Parathyroid adenoma (tissue), 2 donors: ENCODE measurements at regions not wholly inside any gene's neighbourhood (a gene's known extent, or its start where the extent isn't known, plus 50 kb on each side); places are given as distances from the start of the nearest gene placed in this dataset.

ENCODE experiments used
- H2AFZ ChIP-seq: fragments of 300-600 bp; sonication (generic); one replicate; pipeline ENCODE4 v1.7.0; 2017; ENCODE audit warnings: antibody characterized with exemption, mild to moderate bottlenecking
- H3K27ac ChIP-seq: fragments of 300-600 bp; sonication (generic); one replicate; pipeline ENCODE4 v1.7.0; 2017
- H3K27me3 ChIP-seq: fragments of 300-600 bp; sonication (generic); one replicate; pipeline ENCODE4 v1.7.0; 2017; ENCODE audit warnings: low read length; ENCODE audit not compliant: control insufficient read depth, insufficient read depth
- H3K36me3 ChIP-seq: fragments of 300-600 bp; sonication (generic); one replicate; pipeline ENCODE4 v1.7.0; 2017; ENCODE audit warnings: low read length; ENCODE audit not compliant: control insufficient read depth, insufficient read depth
- H3K4me1 ChIP-seq: fragments of 300-600 bp; sonication (generic); one replicate; pipeline ENCODE4 v1.7.0; 2017; ENCODE audit warnings: control low read depth
- H3K4me2 ChIP-seq: fragments of 300-600 bp; sonication (generic); one replicate; pipeline ENCODE4 v1.7.0; 2017; ENCODE audit warnings: low read length
- H3K4me3 ChIP-seq: fragments of 300-600 bp; sonication (generic); one replicate; pipeline ENCODE4 v1.7.0; 2017; ENCODE audit warnings: low read depth, low read length
- H3K79me2 ChIP-seq: fragments of 300-600 bp; sonication (generic); one replicate; pipeline ENCODE4 v1.7.0; 2017; ENCODE audit warnings: control low read depth
- H3K9ac ChIP-seq: fragments of 300-600 bp; sonication (generic); one replicate; pipeline ENCODE4 v1.7.0; 2017; ENCODE audit warnings: mild to moderate bottlenecking
- H3K9me3 ChIP-seq: fragments of 300-600 bp; sonication (generic); one replicate; pipeline ENCODE4 v1.7.0; 2017; ENCODE audit warnings: low read length; ENCODE audit not compliant: control insufficient read depth
- CTCF ChIP-seq: fragments of 300-600 bp; sonication (generic); IDR thresholded peaks from one replicate; pipeline ENCODE4 v1.7.0; 2017; ENCODE audit warnings: antibody characterized with exemption, mild to moderate bottlenecking
- donor health status: primary hyperparathyroidism.

GRCh38 chr12:91630596-91631293, 448.1 kb upstream of the DCN start:
- H3K4me2 ChIP-seq = no peak overlapping the region
- H3K4me3 ChIP-seq = no peak overlapping the region
- no peak for TF ChIP-seq CTCF
- no peaks in the 10 kb centered on the region for H3K4me1 ChIP-seq
- H3K27ac ChIP-seq = no peak overlapping the region
- no peaks in the 10 kb centered on the region for H3K27me3 ChIP-seq
- H3K36me3 ChIP-seq = no peaks in the 10 kb centered on the region
- no peaks in the 10 kb centered on the region for H3K79me2 ChIP-seq
- no peaks in the 10 kb centered on the region for H3K9me3 ChIP-seq
- H2AFZ ChIP-seq = no peak overlapping the region
- H3K9ac ChIP-seq = no peak overlapping the region

GRCh38 chr12:91630083-91630482, 447.5 kb upstream of the DCN start:
- no peaks in the 10 kb centered on the region for H3K79me2 ChIP-seq
- no peaks in the 10 kb centered on the region for H3K27me3 ChIP-seq
- no peak for TF ChIP-seq CTCF
- no peak overlapping the region for H3K9ac ChIP-seq
- no peak overlapping the region for H3K27ac ChIP-seq
- H3K9me3 ChIP-seq = no peaks in the 10 kb centered on the region
- no peak overlapping the region for H2AFZ ChIP-seq
- no peaks in the 10 kb centered on the region for H3K36me3 ChIP-seq
- no peak overlapping the region for H3K4me2 ChIP-seq
- no peak overlapping the region for H3K4me3 ChIP-seq
- H3K4me1 ChIP-seq = no peaks in the 10 kb centered on the region

GRCh38 chr12:91629440-91629839, 446.8 kb upstream of the DCN start:
- Histone ChIP-seq H3K9ac (no peak overlapping the region), H3K4me1 (no peaks in the 10 kb centered on the region), H2AFZ (no peak overlapping the region), H3K27ac (no peak overlapping the region), H3K4me2 (no peak overlapping the region), H3K36me3 (no peaks in the 10 kb centered on the region), H3K9me3 (no peaks in the 10 kb centered on the region), H3K4me3 (no peak overlapping the region), H3K27me3 (no peaks in the 10 kb centered on the region), H3K79me2 (no peaks in the 10 kb centered on the region)
- no peak for TF ChIP-seq CTCF

- H3K36me3 ChIP-seq = no peaks in the 10 kb centered on the region
- no peak for TF ChIP-seq CTCF
- no peak overlapping the region for H3K9ac ChIP-seq
- H3K27me3 ChIP-seq = no peaks in the 10 kb centered on the region
- no peak overlapping the region for H3K4me2 ChIP-seq
- no peaks in the 10 kb centered on the region for H3K79me2 ChIP-seq
- H3K27ac ChIP-seq = no peak overlapping the region
- H3K9me3 ChIP-seq = no peaks in the 10 kb centered on the region
- H3K4me3 ChIP-seq = no peak overlapping the region
- H3K4me1 ChIP-seq = no peaks in the 10 kb centered on the region
- no peak overlapping the region for H2AFZ ChIP-seq
Observed at GRCh38 chr12:91628656-91629055, 446.0 kb upstream of the DCN start.

GRCh38 chr12:91627225-91627624, 444.6 kb upstream of the DCN start:
- no peak overlapping the region for H2AFZ ChIP-seq
- H3K9ac ChIP-seq = no peak overlapping the region
- H3K4me3 ChIP-seq = no peak overlapping the region
- H3K4me1 ChIP-seq = no peaks in the 10 kb centered on the region
- no peaks in the 10 kb centered on the region for H3K9me3 ChIP-seq
- no peak overlapping the region for H3K27ac ChIP-seq
- H3K27me3 ChIP-seq = no peaks in the 10 kb centered on the region
- no peak overlapping the region for H3K4me2 ChIP-seq
- no peak for TF ChIP-seq CTCF
- H3K79me2 ChIP-seq = no peaks in the 10 kb centered on the region
- no peaks in the 10 kb centered on the region for H3K36me3 ChIP-seq
